ENCODE measurements at regions not wholly inside any gene's neighbourhood (a gene's known extent, or its start where the extent isn't known, plus 50 kb on each side); places are given as distances from the start of the nearest gene placed in this dataset.

DNA sequence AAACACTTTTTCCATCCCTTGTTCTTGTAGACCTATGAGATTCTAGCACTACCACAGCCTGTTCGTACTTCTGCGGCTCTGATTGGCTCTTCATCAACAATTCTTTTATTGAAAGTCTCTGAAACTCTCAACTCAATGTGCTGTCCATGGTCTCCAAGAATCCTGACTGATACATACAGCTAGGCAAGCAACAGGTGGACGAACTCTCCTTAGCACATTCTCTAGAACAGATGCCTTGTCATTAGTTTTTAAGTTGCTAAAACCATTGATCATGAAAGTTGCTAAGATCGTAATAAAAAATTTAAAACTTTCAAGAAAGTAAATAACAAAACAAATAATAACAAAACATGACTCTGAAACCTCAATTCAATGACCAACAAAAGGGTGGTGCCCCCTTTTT lies 210.5 kb downstream of the EPHA4 start:
- Histone ChIP-seq H3K36me3 (ENCODE audit: insufficient read depth, low read length) (no peaks in the 10 kb centered on the region), H4K20me1 (ENCODE audit: insufficient read depth) (no peaks in the 10 kb centered on the region), H3K9ac (ENCODE audit: low read length) (no peak overlapping the region), H3K27me3 (ENCODE audit: insufficient read depth, low read depth, low read length) (no peaks in the 10 kb centered on the region), H3K79me2 (replicated peaks; ENCODE audit: insufficient read depth, low read length) (no peaks in the 10 kb centered on the region), H3K9me2 (ENCODE audit: insufficient read depth, low read length) (no peaks in the 10 kb centered on the region), H3F3A (ENCODE audit: insufficient read depth, low read length, poor library complexity, severe bottlenecking) (peaks cover 3% of the 10 kb centered on the region), H3K9me3 (ENCODE audit: low read length) (no peaks in the 10 kb centered on the region), H3K4me3 (ENCODE audit: low read length) (no peak overlapping the region), H2AFZ (ENCODE audit: low read depth, low read length) (no peak overlapping the region), H3K27ac (ENCODE audit: low read length) (no peak overlapping the region), H3K4me2 (ENCODE audit: low read length) (no peak overlapping the region)
- no peak for TF ChIP-seq EP300 (conservative IDR thresholded peaks at IDR 0.05; ENCODE audit: poor library complexity, severe bottlenecking)
- TF ChIP-seq POLR2AphosphoS5 (IDR thresholded peaks at IDR 0.05), result no peak

DNA sequence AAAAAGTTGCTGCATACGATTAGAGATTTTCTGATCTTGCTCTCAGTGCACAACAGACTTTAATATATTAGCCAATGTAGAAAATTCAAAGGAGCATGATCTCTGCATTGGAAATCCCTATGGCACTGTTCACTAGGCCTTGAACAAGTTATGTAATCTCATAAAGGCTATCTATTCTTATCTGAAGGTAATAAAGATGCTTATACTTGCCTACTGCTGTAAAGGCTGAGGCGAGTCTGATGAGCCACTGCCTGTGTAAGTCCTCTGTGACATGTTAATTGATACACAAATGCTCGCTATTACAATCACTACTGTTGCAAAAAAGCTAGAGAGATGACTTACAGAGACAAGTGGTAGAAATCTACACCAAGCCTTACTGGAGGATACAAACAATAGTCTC lies 207.4 kb downstream of the EPHA4 start:
- Histone ChIP-seq H3K27me3 (ENCODE audit: insufficient read depth, low read depth, low read length) (no peaks in the 10 kb centered on the region), H2AFZ (ENCODE audit: low read depth, low read length) (no peak overlapping the region), H3K4me2 (ENCODE audit: low read length) (no peak overlapping the region), H3F3A (ENCODE audit: insufficient read depth, low read length, poor library complexity, severe bottlenecking) (peaks cover 3% of the 10 kb centered on the region), H3K9ac (ENCODE audit: low read length) (no peak overlapping the region), H3K36me3 (ENCODE audit: insufficient read depth, low read length) (no peaks in the 10 kb centered on the region), H4K20me1 (ENCODE audit: insufficient read depth) (no peaks in the 10 kb centered on the region), H3K4me3 (ENCODE audit: low read length) (no peak overlapping the region), H3K27ac (ENCODE audit: low read length) (no peak overlapping the region), H3K9me3 (ENCODE audit: low read length) (no peaks in the 10 kb centered on the region), H3K79me2 (replicated peaks; ENCODE audit: insufficient read depth, low read length) (no peaks in the 10 kb centered on the region), H3K9me2 (ENCODE audit: insufficient read depth, low read length) (no peaks in the 10 kb centered on the region)
- TF ChIP-seq POLR2AphosphoS5 (IDR thresholded peaks at IDR 0.05) (no peak), EZH2 (IDR thresholded peaks at IDR 0.05; ENCODE audit: borderline replicate concordance, insufficient read depth, low read length, poor library complexity, severe bottlenecking) (no peak), RAD21 (conservative IDR thresholded peaks at IDR 0.05) (no peak), EP300 (conservative IDR thresholded peaks at IDR 0.05; ENCODE audit: poor library complexity, severe bottlenecking) (no peak), SMC3 (conservative IDR thresholded peaks at IDR 0.05; ENCODE audit: poor library complexity) (no peak), TAF1 (IDR thresholded peaks at IDR 0.05; ENCODE audit: low read depth) (no peak), MXI1 (conservative IDR thresholded peaks at IDR 0.05; ENCODE audit: poor library complexity, severe bottlenecking) (no peak)
- TF ChIP-seq, protein P1, sequence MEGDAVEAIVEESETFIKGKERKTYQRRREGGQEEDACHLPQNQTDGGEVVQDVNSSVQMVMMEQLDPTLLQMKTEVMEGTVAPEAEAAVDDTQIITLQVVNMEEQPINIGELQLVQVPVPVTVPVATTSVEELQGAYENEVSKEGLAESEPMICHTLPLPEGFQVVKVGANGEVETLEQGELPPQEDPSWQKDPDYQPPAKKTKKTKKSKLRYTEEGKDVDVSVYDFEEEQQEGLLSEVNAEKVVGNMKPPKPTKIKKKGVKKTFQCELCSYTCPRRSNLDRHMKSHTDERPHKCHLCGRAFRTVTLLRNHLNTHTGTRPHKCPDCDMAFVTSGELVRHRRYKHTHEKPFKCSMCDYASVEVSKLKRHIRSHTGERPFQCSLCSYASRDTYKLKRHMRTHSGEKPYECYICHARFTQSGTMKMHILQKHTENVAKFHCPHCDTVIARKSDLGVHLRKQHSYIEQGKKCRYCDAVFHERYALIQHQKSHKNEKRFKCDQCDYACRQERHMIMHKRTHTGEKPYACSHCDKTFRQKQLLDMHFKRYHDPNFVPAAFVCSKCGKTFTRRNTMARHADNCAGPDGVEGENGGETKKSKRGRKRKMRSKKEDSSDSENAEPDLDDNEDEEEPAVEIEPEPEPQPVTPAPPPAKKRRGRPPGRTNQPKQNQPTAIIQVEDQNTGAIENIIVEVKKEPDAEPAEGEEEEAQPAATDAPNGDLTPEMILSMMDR (IDR thresholded peaks at IDR 0.05; ENCODE audit: poor library complexity, severe bottlenecking), result no peak

Small RNA genes lying in the stretch of these regions (small RNA-seq; reads per million reads assigned to genes)
- gene AC011233.1, result 0 reads per million in 3 experiments
- gene MIR4268, result 0 reads per million in 3 experiments
